OCI-LY7 (cell line): ENCODE measurements at regions not wholly inside any gene's neighbourhood (a gene's known extent, or its start where the extent isn't known, plus 50 kb on each side); places are given as distances from the start of the nearest gene placed in this dataset.

Experiments used
- BruUV-seq: library from RNA; stranded (reverse); fragments of 400-500 nt; replicated peaks from 2 replicates; lab custom pipeline; 2021; lab: Mats Ljungman, UMichigan
- CTCF ChIA-PET: fragments of 300-600 bp; sonication (Branson Sonifier 250); formaldehyde crosslinking; loops from one replicate; lab custom pipeline; 2022; ENCODE audit warnings: antibody characterized with exemption; ENCODE audit not compliant: unreplicated experiment; lab: Charles Lee
- POLR2A ChIA-PET: fragments of 300-600 bp; sonication (Branson Sonifier 250); formaldehyde crosslinking; loops from one replicate; lab custom pipeline; 2022; ENCODE audit warnings: antibody characterized with exemption; lab: Charles Lee
- DNase-seq: peaks from one replicate; pipeline ENCODE4 v3.0.0-alpha.2; 2015; ENCODE audit warnings: low spot score
- H2AFZ ChIP-seq: fragments of 200-600 bp; sonication (generic), shearing (Covaris generic); 2 replicates; pipeline ENCODE4 v1.6.1; 2014; ENCODE audit warnings: mild to moderate bottlenecking, antibody characterized with exemption, low read length, moderate library complexity
- H3K27ac ChIP-seq: fragments of 200-600 bp; sonication (generic); 2 replicates; pipeline ENCODE4 v1.5.1; 2014; ENCODE audit warnings: mixed run types, low read depth, mild to moderate bottlenecking, moderate library complexity, low read length, inconsistent platforms; ENCODE audit not compliant: poor library complexity, severe bottlenecking
- H3K36me3 ChIP-seq: fragments of 200-600 bp; sonication (generic); 2 replicates; pipeline ENCODE4 v1.6.1; 2014; ENCODE audit warnings: mild to moderate bottlenecking, antibody characterized with exemption, low read length, moderate library complexity, mixed read lengths; ENCODE audit not compliant: insufficient read depth
- H3K4me1 ChIP-seq: fragments of 200-600 bp; sonication (generic); 2 replicates; pipeline ENCODE4 v1.5.1; 2014; ENCODE audit warnings: mild to moderate bottlenecking, low read length; ENCODE audit not compliant: insufficient read depth, poor library complexity, severe bottlenecking
- H3K4me2 ChIP-seq: fragments of 200-600 bp; sonication (generic); 2 replicates; pipeline ENCODE4 v1.6.1; 2014; ENCODE audit warnings: mild to moderate bottlenecking, low read length
- H3K4me3 ChIP-seq: fragments of 200-600 bp; sonication (generic); 2 replicates; pipeline ENCODE4 v1.5.1; 2014; ENCODE audit warnings: mild to moderate bottlenecking, low read depth, low read length; ENCODE audit not compliant: poor library complexity, severe bottlenecking
- H3K79me2 ChIP-seq: fragments of 200-600 bp; sonication (generic); 2 replicates; pipeline ENCODE4 v1.6.1; 2016; ENCODE audit warnings: low read depth, mild to moderate bottlenecking, low read length, moderate library complexity, mixed read lengths; ENCODE audit not compliant: insufficient read depth
- H3K9me2 ChIP-seq: fragments of 200-600 bp; sonication (generic); 2 replicates; pipeline ENCODE4 v1.6.1; 2016; ENCODE audit warnings: mild to moderate bottlenecking, low read length, mixed read lengths; ENCODE audit not compliant: insufficient read depth
- H3K9me3 ChIP-seq: fragments of 200-600 bp; sonication (generic); 2 replicates; pipeline ENCODE4 v1.6.1; 2014; ENCODE audit warnings: mild to moderate bottlenecking, mixed run types, low read length, mixed read lengths
- H4K20me1 ChIP-seq: fragments of 200-600 bp; sonication (generic); 2 replicates; pipeline ENCODE4 v1.6.1; 2014; ENCODE audit warnings: mild to moderate bottlenecking, antibody characterized with exemption, low read length, moderate library complexity, mixed read lengths; ENCODE audit not compliant: insufficient read depth
- EZH2phosphoT487 ChIP-seq: fragments of 200-600 bp; sonication (generic); IDR thresholded peaks from 2 replicates; pipeline ENCODE4 v1.6.1; 2018; ENCODE audit warnings: low read depth, borderline replicate concordance, mild to moderate bottlenecking, mixed run types, antibody characterized with exemption, low read length, moderate library complexity, mixed read lengths
- intact Hi-C: fragments of 100-400 bp; cut with micrococcal nuclease; formaldehyde crosslinking; loops from one replicate; pipeline ENCODE4 v1.10.0; 2022; ENCODE audit not compliant: unreplicated experiment
- TF ChIP-seq, protein P1 (sequence below): fragments of 200-600 bp; sonication (generic); conservative IDR thresholded peaks from 2 replicates; pipeline ENCODE4 v1.5.1; 2014; ENCODE audit warnings: mild to moderate bottlenecking, antibody characterized with exemption, low read length, moderate library complexity, mixed read lengths

DNA sequence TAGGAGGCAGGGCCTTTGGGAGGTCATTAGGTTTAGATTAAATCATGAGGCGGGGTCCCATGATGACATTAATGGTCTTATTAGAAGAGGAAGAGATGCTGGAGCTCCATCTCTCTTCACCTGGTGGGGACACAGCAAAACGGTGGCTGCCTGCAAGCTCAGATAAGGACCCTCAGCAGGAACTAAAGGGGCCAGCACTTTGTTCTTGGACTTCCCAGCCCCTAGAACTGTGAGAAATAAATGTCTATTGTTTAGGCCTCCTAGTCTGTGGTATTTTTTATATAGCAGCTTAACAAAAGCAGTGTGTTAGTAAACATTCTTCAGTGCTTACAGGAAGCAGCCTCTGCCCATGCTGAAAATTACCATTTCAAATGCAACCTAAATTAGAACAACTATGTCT lies 157.6 kb downstream of the FOXA2 start:
- H4K20me1 ChIP-seq = no peaks in the 10 kb centered on the region
- POLR2A ChIA-PET = no interaction called here
- H3K9me2 ChIP-seq = no peaks in the 10 kb centered on the region
- intact Hi-C loops = no loop called here
- H3K4me2 ChIP-seq = no peak overlapping the region
- H3K4me3 ChIP-seq = no peak overlapping the region
- CTCF ChIA-PET = no interaction called here
- H3K79me2 ChIP-seq = no peaks in the 10 kb centered on the region
- no peaks in the 10 kb centered on the region for H3K36me3 ChIP-seq
- BruUV-seq = no TSS peak
- no peak for TF ChIP-seq EZH2phosphoT487
- TF ChIP-seq, protein P1, sequence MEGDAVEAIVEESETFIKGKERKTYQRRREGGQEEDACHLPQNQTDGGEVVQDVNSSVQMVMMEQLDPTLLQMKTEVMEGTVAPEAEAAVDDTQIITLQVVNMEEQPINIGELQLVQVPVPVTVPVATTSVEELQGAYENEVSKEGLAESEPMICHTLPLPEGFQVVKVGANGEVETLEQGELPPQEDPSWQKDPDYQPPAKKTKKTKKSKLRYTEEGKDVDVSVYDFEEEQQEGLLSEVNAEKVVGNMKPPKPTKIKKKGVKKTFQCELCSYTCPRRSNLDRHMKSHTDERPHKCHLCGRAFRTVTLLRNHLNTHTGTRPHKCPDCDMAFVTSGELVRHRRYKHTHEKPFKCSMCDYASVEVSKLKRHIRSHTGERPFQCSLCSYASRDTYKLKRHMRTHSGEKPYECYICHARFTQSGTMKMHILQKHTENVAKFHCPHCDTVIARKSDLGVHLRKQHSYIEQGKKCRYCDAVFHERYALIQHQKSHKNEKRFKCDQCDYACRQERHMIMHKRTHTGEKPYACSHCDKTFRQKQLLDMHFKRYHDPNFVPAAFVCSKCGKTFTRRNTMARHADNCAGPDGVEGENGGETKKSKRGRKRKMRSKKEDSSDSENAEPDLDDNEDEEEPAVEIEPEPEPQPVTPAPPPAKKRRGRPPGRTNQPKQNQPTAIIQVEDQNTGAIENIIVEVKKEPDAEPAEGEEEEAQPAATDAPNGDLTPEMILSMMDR = no peak
- no peak overlapping the region for H2AFZ ChIP-seq
- no peaks in the 10 kb centered on the region for H3K4me1 ChIP-seq
- no peaks in the 10 kb centered on the region for H3K9me3 ChIP-seq
- no peak overlapping the region for H3K27ac ChIP-seq
- DNase-seq = no peak

- POLR2A ChIA-PET = no interaction called here
- Histone ChIP-seq H3K36me3 (no peaks in the 10 kb centered on the region), H3K4me1 (no peaks in the 10 kb centered on the region), H3K9me2 (no peaks in the 10 kb centered on the region), H3K9me3 (no peaks in the 10 kb centered on the region), H4K20me1 (no peaks in the 10 kb centered on the region), H3K79me2 (no peaks in the 10 kb centered on the region), H3K4me2 (no peak overlapping the region), H2AFZ (no peak overlapping the region), H3K27ac (no peak overlapping the region), H3K4me3 (no peak overlapping the region)
- no peak for DNase-seq
- intact Hi-C loops = no loop called here
- BruUV-seq = no TSS peak
- CTCF ChIA-PET = no interaction called here
- TF ChIP-seq, protein P1 = no peak
- TF ChIP-seq EZH2phosphoT487 = no peak
Measured at GRCh38 chr20:22425344-22426295, 158.8 kb downstream of the FOXA2 start.

DNA sequence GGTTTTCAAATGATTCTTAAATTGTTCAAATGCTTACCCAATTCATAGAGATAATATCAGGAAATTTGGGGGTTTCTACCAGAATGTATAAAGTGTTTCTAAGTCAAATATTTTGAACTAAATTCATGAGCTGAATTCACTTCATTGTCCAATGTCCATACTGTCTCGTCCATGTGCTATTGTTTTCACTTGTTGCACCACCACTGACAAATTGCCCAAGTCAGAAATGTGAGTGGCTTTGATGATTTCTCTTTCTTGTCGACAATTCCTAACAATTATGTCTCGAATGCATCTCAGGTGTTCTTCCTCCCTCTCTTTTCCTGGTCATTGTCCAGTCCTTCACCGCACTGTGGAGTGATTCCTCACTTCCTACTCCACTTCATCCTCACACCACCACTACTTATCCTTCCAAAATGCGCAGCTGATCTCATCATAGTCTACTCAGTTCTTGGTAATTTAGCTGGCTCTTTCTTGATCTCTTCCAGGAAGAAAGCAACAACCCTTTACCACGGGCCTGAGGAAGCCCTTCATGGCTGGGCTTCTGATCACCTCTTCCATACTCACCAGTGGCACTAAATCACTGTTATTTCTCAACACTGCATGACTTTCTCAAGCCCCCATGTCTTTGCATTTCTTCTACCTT lies 161.1 kb downstream of the FOXA2 start:
- no peaks in the 10 kb centered on the region for H3K9me2 ChIP-seq
- no peaks in the 10 kb centered on the region for H3K4me1 ChIP-seq
- H3K4me3 ChIP-seq = no peak overlapping the region
- no peaks in the 10 kb centered on the region for H3K36me3 ChIP-seq
- no peaks in the 10 kb centered on the region for H4K20me1 ChIP-seq
- intact Hi-C loops = no loop called here
- BruUV-seq = no TSS peak
- POLR2A ChIA-PET = no interaction called here
- no peak overlapping the region for H3K4me2 ChIP-seq
- no peaks in the 10 kb centered on the region for H3K79me2 ChIP-seq
- no peak for DNase-seq
- H2AFZ ChIP-seq = no peak overlapping the region
- TF ChIP-seq, protein P1 = no peak
- TF ChIP-seq EZH2phosphoT487 = no peak
- CTCF ChIA-PET = no interaction called here
- H3K9me3 ChIP-seq = no peaks in the 10 kb centered on the region
- H3K27ac ChIP-seq = no peak overlapping the region
